NB4 (cell line): ENCODE measurements at regions not wholly inside any gene's neighbourhood (a gene's known extent, or its start where the extent isn't known, plus 50 kb on each side); places are given as distances from the start of the nearest gene placed in this dataset.

Source experiments
- CTCF ChIP-seq: IDR thresholded peaks from one replicate; pipeline ENCODE4 v1.5.1; 2012; ENCODE audit warnings: low read depth, low read length
- POLR2A ChIP-seq: IDR thresholded peaks from 2 replicates; pipeline ENCODE4 v1.6.1; 2011; ENCODE audit warnings: mild to moderate bottlenecking; ENCODE audit not compliant: insufficient read length; ENCODE audit errors: extremely low read depth

GRCh38 chr6:50543666-50544065, 169.7 kb upstream of the TFAP2D start:
- TF ChIP-seq CTCF (no peak), POLR2A (no peak)
